SK-N-MC (cell line): ENCODE measurements at regions not wholly inside any gene's neighbourhood (a gene's known extent, or its start where the extent isn't known, plus 50 kb on each side); places are given as distances from the start of the nearest gene placed in this dataset.

Experiments used
- EZH2 ChIP-seq: fragments of 200-600 bp; sonication (generic); IDR thresholded peaks from one replicate; pipeline ENCODE4 v1.6.1; 2017; ENCODE audit warnings: antibody characterized with exemption
- FOXP2 ChIP-seq: optimal IDR thresholded peaks from 2 replicates; pipeline ENCODE3; 2011; ENCODE audit warnings: mild to moderate bottlenecking, moderate library complexity; ENCODE audit not compliant: insufficient read depth; ENCODE audit errors: extremely low read length, control extremely low read depth
- POLR2AphosphoS5 ChIP-seq: IDR thresholded peaks from 2 replicates; pipeline ENCODE4 v1.6.1; 2012; ENCODE audit warnings: mild to moderate bottlenecking, low read depth, low read length, borderline replicate concordance

DNA sequence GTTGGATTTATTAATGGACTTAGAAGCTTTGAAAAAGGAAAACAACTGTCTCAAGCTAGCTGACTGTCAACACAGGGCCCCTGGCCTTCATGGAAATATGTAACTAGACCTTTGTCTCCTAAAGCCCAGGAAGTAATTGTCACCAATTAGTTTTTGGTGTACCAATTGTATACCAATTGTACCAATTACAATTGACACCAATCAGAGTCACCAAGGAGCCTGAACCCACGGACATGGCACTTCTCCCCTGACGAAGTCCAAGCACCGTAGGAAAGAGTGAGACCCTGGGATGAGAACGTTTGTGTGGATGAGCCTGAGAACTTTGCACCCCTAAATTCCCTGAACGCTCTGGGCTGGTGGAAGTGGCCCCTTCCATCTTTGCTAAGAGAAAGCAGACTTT is 129.0 kb downstream of the ENGASE start:
- TF ChIP-seq EZH2 (no peak), POLR2AphosphoS5 (no peak), FOXP2 (no peak)
